Parathyroid adenoma (tissue), 2 donors: ENCODE measurements at regions not wholly inside any gene's neighbourhood (a gene's known extent, or its start where the extent isn't known, plus 50 kb on each side); places are given as distances from the start of the nearest gene placed in this dataset.

Source experiments
- H2AFZ ChIP-seq: fragments of 300-600 bp; sonication (generic); one replicate; pipeline ENCODE4 v1.7.0; 2017; ENCODE audit warnings: antibody characterized with exemption, mild to moderate bottlenecking
- H3K27ac ChIP-seq: fragments of 300-600 bp; sonication (generic); one replicate; pipeline ENCODE4 v1.7.0; 2017
- H3K27me3 ChIP-seq: fragments of 300-600 bp; sonication (generic); one replicate; pipeline ENCODE4 v1.7.0; 2017; ENCODE audit warnings: low read length; ENCODE audit not compliant: control insufficient read depth, insufficient read depth
- H3K36me3 ChIP-seq: fragments of 300-600 bp; sonication (generic); one replicate; pipeline ENCODE4 v1.7.0; 2017; ENCODE audit warnings: low read length; ENCODE audit not compliant: control insufficient read depth, insufficient read depth
- H3K4me1 ChIP-seq: fragments of 300-600 bp; sonication (generic); one replicate; pipeline ENCODE4 v1.7.0; 2017; ENCODE audit warnings: control low read depth
- H3K4me2 ChIP-seq: fragments of 300-600 bp; sonication (generic); one replicate; pipeline ENCODE4 v1.7.0; 2017; ENCODE audit warnings: low read length
- H3K4me3 ChIP-seq: fragments of 300-600 bp; sonication (generic); one replicate; pipeline ENCODE4 v1.7.0; 2017; ENCODE audit warnings: low read depth, low read length
- H3K79me2 ChIP-seq: fragments of 300-600 bp; sonication (generic); one replicate; pipeline ENCODE4 v1.7.0; 2017; ENCODE audit warnings: control low read depth
- H3K9ac ChIP-seq: fragments of 300-600 bp; sonication (generic); one replicate; pipeline ENCODE4 v1.7.0; 2017; ENCODE audit warnings: mild to moderate bottlenecking
- H3K9me3 ChIP-seq: fragments of 300-600 bp; sonication (generic); one replicate; pipeline ENCODE4 v1.7.0; 2017; ENCODE audit warnings: low read length; ENCODE audit not compliant: control insufficient read depth
- CTCF ChIP-seq: fragments of 300-600 bp; sonication (generic); IDR thresholded peaks from one replicate; pipeline ENCODE4 v1.7.0; 2017; ENCODE audit warnings: antibody characterized with exemption, mild to moderate bottlenecking
- donor health status: primary hyperparathyroidism.

- Histone ChIP-seq H3K4me3 (no peak overlapping the region), H3K9me3 (no peaks in the 10 kb centered on the region), H3K9ac (no peak overlapping the region), H3K27me3 (no peaks in the 10 kb centered on the region), H3K4me1 (no peaks in the 10 kb centered on the region), H3K27ac (no peak overlapping the region), H3K36me3 (no peaks in the 10 kb centered on the region), H3K79me2 (no peaks in the 10 kb centered on the region), H3K4me2 (no peak overlapping the region), H2AFZ (no peak overlapping the region)
- no peak for TF ChIP-seq CTCF
Observed at GRCh38 chr6:91337967-91338366, 751.1 kb upstream of the MAP3K7 start.

GRCh38 chr6:91330896-91331295 lies 744.0 kb upstream of the MAP3K7 start:
- Histone ChIP-seq H3K9me3 (no peaks in the 10 kb centered on the region), H3K79me2 (no peaks in the 10 kb centered on the region), H3K4me2 (no peak overlapping the region), H3K36me3 (no peaks in the 10 kb centered on the region), H3K9ac (no peak overlapping the region), H2AFZ (no peak overlapping the region), H3K27ac (no peak overlapping the region), H3K27me3 (no peaks in the 10 kb centered on the region), H3K4me3 (no peak overlapping the region), H3K4me1 (no peaks in the 10 kb centered on the region)
- TF ChIP-seq CTCF: no peak

- no peaks in the 10 kb centered on the region for H3K9me3 ChIP-seq
- no peak overlapping the region for H3K9ac ChIP-seq
- H3K27ac ChIP-seq: no peak overlapping the region
- H3K27me3 ChIP-seq: no peaks in the 10 kb centered on the region
- no peaks in the 10 kb centered on the region for H3K4me1 ChIP-seq
- no peak overlapping the region for H3K4me3 ChIP-seq
- TF ChIP-seq CTCF: no peak
- H3K4me2 ChIP-seq: no peak overlapping the region
- H3K79me2 ChIP-seq: no peaks in the 10 kb centered on the region
- no peaks in the 10 kb centered on the region for H3K36me3 ChIP-seq
- H2AFZ ChIP-seq: no peak overlapping the region
Observed at GRCh38 chr6:91328241-91328640, 741.4 kb upstream of the MAP3K7 start.

- H3K27ac ChIP-seq: no peak overlapping the region
- no peaks in the 10 kb centered on the region for H3K4me1 ChIP-seq
- H3K4me3 ChIP-seq: no peak overlapping the region
- no peaks in the 10 kb centered on the region for H3K36me3 ChIP-seq
- no peak overlapping the region for H3K9ac ChIP-seq
- H3K27me3 ChIP-seq: no peaks in the 10 kb centered on the region
- no peak overlapping the region for H3K4me2 ChIP-seq
- H3K79me2 ChIP-seq: no peaks in the 10 kb centered on the region
- H3K9me3 ChIP-seq: no peaks in the 10 kb centered on the region
- TF ChIP-seq CTCF: no peak
- no peak overlapping the region for H2AFZ ChIP-seq
Observed at GRCh38 chr6:91324711-91325110, 737.8 kb upstream of the MAP3K7 start.

- H3K9ac ChIP-seq: no peak overlapping the region
- H3K9me3 ChIP-seq: no peaks in the 10 kb centered on the region
- H3K4me2 ChIP-seq: no peak overlapping the region
- no peaks in the 10 kb centered on the region for H3K79me2 ChIP-seq
- TF ChIP-seq CTCF: no peak
- H3K27ac ChIP-seq: no peak overlapping the region
- H3K4me1 ChIP-seq: no peaks in the 10 kb centered on the region
- no peaks in the 10 kb centered on the region for H3K27me3 ChIP-seq
- no peak overlapping the region for H2AFZ ChIP-seq
- no peak overlapping the region for H3K4me3 ChIP-seq
- no peaks in the 10 kb centered on the region for H3K36me3 ChIP-seq
Observed at GRCh38 chr6:91317984-91318383, 731.1 kb upstream of the MAP3K7 start.
